Activated naive CD8-positive, alpha-beta T cell treated with anti-CD3 and anti-CD28 coated beads for 36 hours (primary cell): ENCODE measurements at regions not wholly inside any gene's neighbourhood (a gene's known extent, or its start where the extent isn't known, plus 50 kb on each side); places are given as distances from the start of the nearest gene placed in this dataset.
"Not testable (repeated sequence)": the region's sequence is repeated elsewhere in the genome, so short reads cannot be mapped to it uniquely, and the experiment has no call there.

ENCODE experiments used
- DNase-seq: peaks from one replicate; pipeline ENCODE4 v3.0.0; 2021
- H3K27ac Mint-ChIP-seq: one replicate; pipeline ENCODE4 v1.8.0; 2022; ENCODE audit warnings: mild to moderate bottlenecking, moderate library complexity, mixed read lengths
- H3K27me3 Mint-ChIP-seq: one replicate; pipeline ENCODE4 v1.8.0; 2022; ENCODE audit warnings: mild to moderate bottlenecking, mixed read lengths
- H3K36me3 Mint-ChIP-seq: one replicate; pipeline ENCODE4 v1.8.0; 2021; ENCODE audit warnings: mild to moderate bottlenecking, mixed read lengths
- H3K4me1 Mint-ChIP-seq: one replicate; pipeline ENCODE4 v1.8.0; 2021; ENCODE audit warnings: mixed read lengths
- H3K4me3 Mint-ChIP-seq: one replicate; pipeline ENCODE4 v1.8.0; 2022; ENCODE audit warnings: mild to moderate bottlenecking, moderate library complexity, mixed read lengths
- H3K9me3 Mint-ChIP-seq: one replicate; pipeline ENCODE4 v1.8.0; 2022; ENCODE audit warnings: mixed read lengths

- not testable (repeated sequence) for H3K4me1 Mint-ChIP-seq, H3K9me3 Mint-ChIP-seq, H3K4me3 Mint-ChIP-seq, DNase-seq, H3K36me3 Mint-ChIP-seq, H3K27ac Mint-ChIP-seq, H3K27me3 Mint-ChIP-seq
Measured at GRCh38 chr2:44073667-44074066, 77.9 kb upstream of the LRPPRC start.

GRCh38 chr2:44074795-44075194 is 79.0 kb upstream of the LRPPRC start:
- not testable (repeated sequence) for H3K36me3 Mint-ChIP-seq, H3K27me3 Mint-ChIP-seq, H3K9me3 Mint-ChIP-seq, H3K27ac Mint-ChIP-seq, H3K4me3 Mint-ChIP-seq, DNase-seq, H3K4me1 Mint-ChIP-seq

GRCh38 chr2:44075541-44075940 is 79.8 kb upstream of the LRPPRC start:
- no peak for DNase-seq
- no peak overlapping the region for H3K27ac Mint-ChIP-seq
- no peak overlapping the region for H3K4me3 Mint-ChIP-seq
- no peaks in the 10 kb centered on the region for H3K4me1 Mint-ChIP-seq
- H3K36me3 Mint-ChIP-seq: no peaks in the 10 kb centered on the region
- H3K9me3 Mint-ChIP-seq: no peaks in the 10 kb centered on the region
- H3K27me3 Mint-ChIP-seq: peaks cover 5% of the 10 kb centered on the region

- Mint-ChIP-seq H3K4me3 (no peak overlapping the region), H3K27ac (no peak overlapping the region), H3K36me3 (no peaks in the 10 kb centered on the region), H3K4me1 (peaks cover 6% of the 10 kb centered on the region), H3K27me3 (no peaks in the 10 kb centered on the region), H3K9me3 (no peaks in the 10 kb centered on the region)
- DNase-seq: no peak
Measured at GRCh38 chr2:44077942-44078511, 82.2 kb upstream of the LRPPRC start.

- no peak for DNase-seq
- Mint-ChIP-seq H3K27me3 (no peaks in the 10 kb centered on the region), H3K9me3 (no peaks in the 10 kb centered on the region), H3K4me1 (peaks cover 6% of the 10 kb centered on the region), H3K36me3 (no peaks in the 10 kb centered on the region), H3K27ac (no peak overlapping the region), H3K4me3 (no peak overlapping the region)
Measured at GRCh38 chr2:44079686-44080085, 83.9 kb upstream of the LRPPRC start.

- Mint-ChIP-seq H3K27ac (no peak overlapping the region), H3K9me3 (no peaks in the 10 kb centered on the region), H3K36me3 (no peaks in the 10 kb centered on the region), H3K4me1 (peaks cover 14% of the 10 kb centered on the region), H3K4me3 (no peak overlapping the region), H3K27me3 (no peaks in the 10 kb centered on the region)
- no peak for DNase-seq
Measured at GRCh38 chr2:44083054-44083453, 85.6 kb upstream of the PPM1B start.

GRCh38 chr2:44084850-44085249 is 83.8 kb upstream of the PPM1B start:
- H3K36me3 Mint-ChIP-seq: no peaks in the 10 kb centered on the region
- H3K27me3 Mint-ChIP-seq: no peaks in the 10 kb centered on the region
- H3K27ac Mint-ChIP-seq: no peak overlapping the region
- no peak for DNase-seq
- H3K9me3 Mint-ChIP-seq: no peaks in the 10 kb centered on the region
- no peak overlapping the region for H3K4me3 Mint-ChIP-seq
- H3K4me1 Mint-ChIP-seq: peaks cover 15% of the 10 kb centered on the region

- Mint-ChIP-seq H3K27ac (no peak overlapping the region), H3K36me3 (no peaks in the 10 kb centered on the region), H3K4me3 (no peak overlapping the region), H3K9me3 (no peaks in the 10 kb centered on the region), H3K27me3 (no peaks in the 10 kb centered on the region), H3K4me1 (peaks cover 24% of the 10 kb centered on the region)
- DNase-seq: no peak
Measured at GRCh38 chr2:44086629-44087028, 82.0 kb upstream of the PPM1B start.

GRCh38 chr2:44087036-44087713 is 81.5 kb upstream of the PPM1B start:
- Mint-ChIP-seq H3K27me3 (no peaks in the 10 kb centered on the region), H3K9me3 (no peaks in the 10 kb centered on the region), H3K27ac (peak overlapping the region; percentile 77), H3K4me1 (peaks cover 26% of the 10 kb centered on the region), H3K4me3 (peak overlapping the region; percentile 75), H3K36me3 (no peaks in the 10 kb centered on the region)
- DNase-seq: peak; percentile 80

GRCh38 chr2:44087714-44088092 is 81.0 kb upstream of the PPM1B start:
- H3K4me3 Mint-ChIP-seq: peak overlapping the region; percentile 75
- H3K9me3 Mint-ChIP-seq: no peaks in the 10 kb centered on the region
- peak overlapping the region; percentile 77 for H3K27ac Mint-ChIP-seq
- H3K27me3 Mint-ChIP-seq: no peaks in the 10 kb centered on the region
- no peaks in the 10 kb centered on the region for H3K36me3 Mint-ChIP-seq
- H3K4me1 Mint-ChIP-seq: peaks cover 26% of the 10 kb centered on the region
- no peak for DNase-seq

GRCh38 chr2:44092519-44092918 is 76.2 kb upstream of the PPM1B start:
- H3K27me3 Mint-ChIP-seq, H3K9me3 Mint-ChIP-seq, DNase-seq, H3K27ac Mint-ChIP-seq, H3K36me3 Mint-ChIP-seq, H3K4me3 Mint-ChIP-seq: not testable (repeated sequence)
- H3K4me1 Mint-ChIP-seq: peaks cover 22% of the 10 kb centered on the region

- H3K9me3 Mint-ChIP-seq: no peaks in the 10 kb centered on the region
- H3K27ac Mint-ChIP-seq: no peak overlapping the region
- no peak for DNase-seq
- H3K4me3 Mint-ChIP-seq: no peak overlapping the region
- peaks cover 25% of the 10 kb centered on the region for H3K4me1 Mint-ChIP-seq
- H3K27me3 Mint-ChIP-seq: no peaks in the 10 kb centered on the region
- no peaks in the 10 kb centered on the region for H3K36me3 Mint-ChIP-seq
Measured at GRCh38 chr2:44093970-44094369, 74.7 kb upstream of the PPM1B start.

GRCh38 chr2:44097322-44097907 is 71.3 kb upstream of the PPM1B start:
- Mint-ChIP-seq H3K27me3 (no peaks in the 10 kb centered on the region), H3K4me1 (peaks cover 12% of the 10 kb centered on the region), H3K27ac (no peak overlapping the region), H3K36me3 (no peaks in the 10 kb centered on the region), H3K9me3 (no peaks in the 10 kb centered on the region), H3K4me3 (no peak overlapping the region)
- no peak for DNase-seq

GRCh38 chr2:44098050-44098449 is 70.6 kb upstream of the PPM1B start:
- Mint-ChIP-seq H3K4me1 (peaks cover 12% of the 10 kb centered on the region), H3K9me3 (no peaks in the 10 kb centered on the region), H3K36me3 (no peaks in the 10 kb centered on the region), H3K27ac (no peak overlapping the region), H3K4me3 (no peak overlapping the region), H3K27me3 (no peaks in the 10 kb centered on the region)
- DNase-seq: no peak

- peaks cover 12% of the 10 kb centered on the region for H3K4me1 Mint-ChIP-seq
- no peak overlapping the region for H3K4me3 Mint-ChIP-seq
- no peaks in the 10 kb centered on the region for H3K36me3 Mint-ChIP-seq
Measured at GRCh38 chr2:44098891-44099290, 69.8 kb upstream of the PPM1B start.

GRCh38 chr2:44100351-44100750 is 68.3 kb upstream of the PPM1B start:
- Mint-ChIP-seq H3K36me3 (no peaks in the 10 kb centered on the region), H3K27me3 (no peaks in the 10 kb centered on the region), H3K9me3 (no peaks in the 10 kb centered on the region), H3K27ac (no peak overlapping the region), H3K4me1 (peaks cover 12% of the 10 kb centered on the region), H3K4me3 (no peak overlapping the region)
- no peak for DNase-seq

More at GRCh38 chr2:44098891-44099290, 69.8 kb upstream of the PPM1B start:
- H3K27me3 Mint-ChIP-seq: no peaks in the 10 kb centered on the region
- H3K9me3 Mint-ChIP-seq: no peaks in the 10 kb centered on the region
- no peak for DNase-seq
- H3K27ac Mint-ChIP-seq: no peak overlapping the region
